C4-2B (cell line): ENCODE measurements at regions not wholly inside any gene's neighbourhood (a gene's known extent, or its start where the extent isn't known, plus 50 kb on each side); places are given as distances from the start of the nearest gene placed in this dataset.

Experiments
- CTCF ChIP-seq: fragments of 450-650 bp; conservative IDR thresholded peaks from 2 replicates; pipeline ENCODE4 v1.5.1; 2017; ENCODE audit warnings: mild to moderate bottlenecking
- ZFX ChIP-seq: fragments of 450-650 bp; IDR thresholded peaks from 2 replicates; pipeline ENCODE4 v1.6.1; 2017

- no peak for TF ChIP-seq CTCF
- no peak; the same call in 1 of the 2 replicates for TF ChIP-seq ZFX
These were observed 83.5 kb upstream of the SPIN4 start for GRCh38 chrX:63434665-63435064.
